Inflammatory macrophage treated with lipopolysaccharide for 1 hour (primary cell): ENCODE measurements at regions not wholly inside any gene's neighbourhood (a gene's known extent, or its start where the extent isn't known, plus 50 kb on each side); places are given as distances from the start of the nearest gene placed in this dataset.
"Not testable (repeated sequence)": the region's sequence is repeated elsewhere in the genome, so short reads cannot be mapped to it uniquely, and the experiment has no call there.

Experiments
- DNase-seq, 2 donors: peaks; one replicate each; pipeline ENCODE4 v3.0.0-alpha.2; 2020 to 2022

DNA sequence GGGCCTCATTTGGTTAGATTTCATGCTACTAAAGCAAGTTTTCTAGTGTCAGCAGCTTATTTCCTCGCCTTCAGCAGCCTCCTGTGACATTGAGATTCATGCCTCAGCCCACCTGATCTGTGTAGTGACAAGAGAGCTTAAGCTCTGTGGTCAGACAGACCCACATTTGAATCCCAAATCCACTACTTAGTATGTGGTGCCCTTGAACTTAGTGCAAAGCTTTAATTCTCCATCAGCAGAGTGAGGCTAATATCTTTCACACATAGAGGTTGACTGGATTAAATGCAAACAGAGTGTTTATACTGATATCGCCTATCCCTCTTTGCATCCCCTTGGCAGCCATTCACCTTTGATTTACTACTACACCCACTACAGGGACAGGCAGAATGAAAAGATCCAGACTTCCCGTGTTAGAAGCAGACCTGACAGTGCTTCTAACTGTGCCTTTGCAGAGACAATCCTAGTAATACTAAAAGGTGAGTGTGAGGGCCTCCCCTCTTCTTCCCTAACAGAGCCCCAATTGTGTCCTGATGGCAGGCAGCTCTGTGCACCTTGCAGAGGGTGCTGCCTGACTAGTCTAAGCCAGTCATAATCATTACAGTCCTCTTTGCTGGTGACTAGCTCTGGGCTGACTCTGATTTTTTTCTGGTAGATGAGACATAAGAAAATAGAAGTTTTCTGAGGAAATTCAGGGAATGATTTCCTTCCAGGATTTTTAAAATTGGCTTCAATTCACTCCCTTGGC lies 264.0 kb downstream of the CTH start:
- DNase-seq: no peak

DNA sequence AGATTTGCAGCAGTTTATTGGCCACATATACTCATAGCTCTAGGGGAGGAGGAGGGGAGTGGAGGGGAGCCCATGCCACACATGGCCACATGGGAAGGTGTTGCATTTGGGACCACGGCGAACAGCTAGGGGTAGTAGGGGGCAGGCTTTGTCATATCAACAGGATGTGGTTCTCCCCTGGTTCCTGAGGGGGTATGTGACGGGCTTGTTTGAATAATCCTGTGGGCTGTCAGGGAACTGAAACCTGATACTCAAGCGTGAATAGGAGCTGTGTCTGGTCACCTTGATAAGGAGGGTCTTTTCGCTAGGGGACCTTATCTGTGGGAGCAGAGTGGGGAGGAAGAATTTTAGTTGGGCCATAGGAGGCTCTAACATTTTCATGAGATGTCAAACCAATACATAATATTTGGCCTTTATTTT lies 264.7 kb downstream of the CTH start:
- DNase-seq: no peak

GRCh38 chr1:70685300-70686286 lies 274.5 kb downstream of the CTH start:
- peak; percentile 53 to 80 for DNase-seq

DNA sequence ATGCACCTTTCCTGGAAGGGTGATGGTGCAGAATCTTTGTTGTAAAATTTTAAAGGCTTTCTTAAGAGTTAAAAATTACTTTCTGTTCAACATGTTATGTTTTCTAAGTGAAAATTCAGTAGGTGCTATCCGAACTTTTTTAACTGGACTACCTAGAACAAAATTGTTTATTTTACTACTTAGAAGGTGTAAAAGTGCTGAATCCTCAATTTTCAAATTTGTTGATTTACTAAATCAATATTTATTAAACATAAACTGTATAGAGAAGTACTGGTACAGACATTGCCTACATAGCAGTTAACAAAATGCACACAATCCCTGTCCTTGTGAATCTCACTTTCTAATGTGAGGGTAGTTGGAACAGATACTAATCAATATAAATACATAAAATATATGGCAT lies 277.5 kb downstream of the CTH start:
- no peak for DNase-seq

DNA sequence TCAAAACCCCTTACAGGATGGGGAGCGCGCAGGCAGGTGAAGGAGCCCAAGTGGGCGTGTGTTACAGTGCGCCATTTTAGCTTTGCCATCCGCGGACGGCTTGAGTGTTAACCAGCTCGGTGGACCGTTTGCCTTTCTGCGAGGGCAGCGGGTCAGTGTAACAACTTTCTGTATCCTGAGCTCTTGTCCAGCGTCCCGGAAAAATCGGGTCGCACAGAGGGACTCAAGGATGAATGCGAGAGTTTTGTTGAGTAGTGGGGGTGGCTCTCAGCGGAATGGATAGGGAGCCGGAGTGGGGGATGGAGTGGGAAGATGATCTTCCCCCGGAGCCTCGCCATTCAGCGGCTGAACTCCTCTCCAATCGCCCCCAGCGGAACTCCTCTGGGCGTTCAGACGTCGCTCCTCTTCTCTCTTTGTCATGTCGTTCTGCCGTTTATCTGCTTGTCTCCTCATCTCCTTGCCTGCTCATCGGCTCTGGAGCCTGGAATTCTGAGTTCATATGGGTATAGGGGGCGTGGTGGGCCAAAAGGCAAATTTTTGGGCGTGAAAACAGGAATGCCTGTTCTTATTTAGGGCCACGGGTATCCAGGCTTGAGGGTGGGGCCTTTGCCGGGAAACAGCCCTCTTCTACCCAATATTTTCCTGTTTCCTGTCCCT lies 295.4 kb downstream of the CTH start:
- DNase-seq: no peak

GRCh38 chr1:70707214-70707613 lies 296.1 kb downstream of the CTH start:
- no peak for DNase-seq

GRCh38 chr1:70714149-70714548 lies 303.1 kb downstream of the CTH start:
- no peak for DNase-seq

DNA sequence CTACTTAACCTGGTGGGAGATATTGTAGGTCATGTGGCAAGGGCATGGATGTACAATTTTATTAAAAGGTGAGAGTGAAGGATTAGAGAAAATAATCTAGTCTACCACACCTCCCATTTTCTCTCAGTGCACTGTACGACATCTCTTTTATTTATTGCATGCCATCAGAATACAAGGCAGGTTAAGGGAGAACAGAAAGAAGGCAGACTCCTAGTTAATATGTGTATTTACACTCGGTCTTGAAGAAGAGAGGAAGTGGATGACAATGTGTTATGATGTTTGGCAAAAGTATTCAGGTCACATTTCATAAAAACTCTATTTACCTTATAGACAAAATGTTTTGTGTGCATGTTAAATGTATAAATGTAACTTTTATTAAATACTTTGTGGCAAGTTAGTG lies 306.1 kb downstream of the CTH start:
- no peak for DNase-seq

DNA sequence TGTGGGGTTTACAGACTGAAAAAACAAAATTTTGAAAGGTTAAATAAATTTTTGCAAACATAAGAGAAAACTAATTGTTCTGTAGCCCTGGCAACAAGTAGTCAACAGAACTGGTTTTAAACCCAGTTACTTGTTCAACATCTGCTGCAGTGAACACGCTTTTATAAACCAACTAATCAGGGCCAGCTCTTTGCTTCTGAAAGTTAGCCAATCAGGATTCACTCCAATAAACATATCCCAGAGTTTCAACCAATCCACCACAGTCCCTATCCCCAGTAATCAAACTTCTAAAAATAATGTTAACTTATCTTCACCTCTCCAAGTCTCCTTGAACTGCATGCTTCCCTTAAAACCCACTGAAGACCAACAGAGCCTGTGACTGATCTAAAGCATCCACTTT lies 306.6 kb downstream of the CTH start:
- DNase-seq: no peak

GRCh38 chr1:70718086-70718630 lies 307.1 kb downstream of the CTH start:
- no peak for DNase-seq

DNA sequence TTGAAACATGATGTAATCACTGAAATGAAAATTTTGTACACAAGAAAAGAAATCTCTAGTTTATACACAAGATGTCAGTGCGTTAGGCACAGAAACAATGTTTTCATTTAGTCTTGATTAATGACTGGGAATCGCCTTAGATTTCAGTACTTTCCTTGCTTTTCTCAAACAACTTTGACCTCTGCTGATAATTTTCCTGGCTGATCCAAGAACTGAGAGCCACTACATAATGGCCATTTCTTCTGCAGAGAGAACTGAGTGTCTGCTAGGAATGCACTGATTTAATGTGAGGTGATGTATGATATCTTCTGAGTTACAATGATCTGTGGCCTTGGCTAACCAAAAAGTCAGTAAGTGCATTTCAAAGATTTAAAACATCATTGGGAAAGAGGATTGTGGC lies 308.1 kb downstream of the CTH start:
- DNase-seq: no peak

DNA sequence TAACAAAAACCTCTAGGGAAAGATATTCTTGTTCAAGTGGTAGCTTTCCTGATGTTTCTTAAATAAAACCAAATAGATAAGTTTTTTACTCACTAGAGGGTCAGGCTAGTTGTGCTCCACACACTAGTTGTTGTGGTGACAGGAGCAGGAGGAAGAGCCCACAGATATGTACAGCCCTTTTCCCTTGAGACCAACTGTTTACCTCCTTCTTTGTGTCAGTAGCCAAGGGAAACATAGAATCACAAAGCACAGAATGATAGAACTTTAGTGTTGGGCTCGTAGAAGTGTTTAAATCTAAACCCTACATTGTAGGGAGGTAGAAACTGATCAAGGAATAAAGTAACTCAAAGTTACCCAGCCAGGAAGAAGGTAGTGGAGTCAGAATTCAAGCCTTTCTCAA lies 309.0 kb downstream of the CTH start:
- DNase-seq: no peak

DNA sequence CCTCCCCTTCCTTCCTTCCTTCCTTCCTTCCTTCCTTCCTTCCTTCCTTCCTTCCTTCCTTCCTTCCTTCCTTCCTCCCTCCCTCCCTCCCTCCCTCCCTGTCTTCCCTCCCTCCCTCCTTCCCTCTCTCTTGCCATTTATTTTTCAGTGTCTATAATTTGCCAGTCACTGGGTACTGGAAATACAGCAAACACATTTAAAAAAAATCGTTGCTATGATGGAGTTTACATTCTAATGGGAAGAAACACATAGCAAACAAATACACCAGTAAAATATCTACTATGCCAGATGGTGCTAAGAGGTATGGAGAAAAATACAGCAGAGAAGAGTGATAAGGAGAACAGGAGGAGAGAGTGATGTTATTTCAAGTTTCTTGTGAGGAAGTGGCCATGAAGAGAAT lies 309.5 kb downstream of the CTH start:
- DNase-seq: no peak

DNA sequence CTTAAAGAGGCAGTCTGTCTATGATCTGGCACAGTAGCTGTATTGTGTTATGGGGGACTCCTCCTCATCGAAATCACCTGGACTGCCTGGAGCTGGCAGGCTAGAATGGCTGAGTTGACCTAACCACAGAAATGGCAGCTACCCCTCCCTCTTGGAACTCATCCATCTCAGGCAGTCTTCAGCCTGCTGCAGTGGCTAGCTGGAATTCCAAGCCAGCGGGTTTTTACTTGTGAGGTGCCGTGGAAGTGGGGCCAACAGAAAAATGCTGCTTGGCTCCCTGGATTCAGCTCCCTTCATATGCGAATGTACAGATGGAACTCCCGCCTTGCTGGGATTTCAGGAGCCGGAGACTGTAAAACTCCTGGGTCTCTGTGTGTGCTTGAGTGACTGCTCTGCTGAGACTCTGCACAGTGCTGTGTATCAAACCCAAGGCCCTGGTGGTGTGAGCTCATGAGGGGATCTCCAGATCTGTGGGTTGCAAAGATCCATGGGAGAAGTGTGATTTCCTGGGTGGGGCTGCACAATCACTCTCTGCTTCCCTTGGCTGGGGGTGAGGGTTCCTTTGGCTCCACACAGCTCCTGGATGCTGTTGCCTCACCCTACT lies 316.9 kb downstream of the CTH start:
- no peak for DNase-seq

GRCh38 chr1:70736518-70736917 lies 311.1 kb downstream of the PTGER3 start:
- DNase-seq: not testable (repeated sequence)

DNA sequence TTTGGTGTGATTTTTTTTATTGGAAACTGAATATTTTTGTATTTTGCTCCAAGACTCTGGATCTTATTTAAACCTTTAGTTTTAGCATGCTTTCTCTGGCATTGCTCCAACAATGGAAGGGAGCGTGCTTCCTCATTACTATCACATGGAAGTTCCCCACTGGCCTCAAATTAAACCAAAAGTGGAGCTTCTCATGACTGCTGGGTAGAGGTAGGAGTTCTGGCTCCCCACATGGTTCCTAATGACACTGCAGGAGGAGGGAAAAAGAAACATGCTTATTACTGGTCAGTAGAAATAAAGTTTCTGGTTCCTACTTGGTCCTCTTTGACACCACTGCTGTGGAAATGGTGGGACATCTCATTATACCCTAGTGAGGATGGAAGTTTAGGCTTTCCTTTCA lies 310.5 kb downstream of the PTGER3 start:
- no peak for DNase-seq

GRCh38 chr1:70738624-70739023 lies 309.0 kb downstream of the PTGER3 start:
- DNase-seq: no peak

DNA sequence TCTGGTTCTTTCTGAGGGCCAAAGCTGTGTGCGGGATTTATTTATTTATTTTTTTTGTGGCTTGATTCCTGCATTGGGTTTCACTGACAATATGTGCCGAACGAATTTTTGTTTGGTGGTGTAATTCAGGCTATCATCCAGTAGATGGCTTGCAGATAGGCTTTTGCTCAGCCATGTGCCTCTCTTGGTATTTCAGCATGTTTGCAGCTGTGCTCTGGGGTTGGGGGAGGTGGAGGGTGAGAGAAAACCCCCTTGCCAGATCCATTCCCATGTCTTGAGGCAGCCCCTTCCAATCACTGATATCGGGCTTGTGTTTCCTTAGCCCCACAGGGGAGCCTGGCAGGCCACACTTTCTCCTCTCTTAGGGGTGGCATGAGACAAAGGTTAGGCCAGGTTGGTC lies 302.4 kb downstream of the PTGER3 start:
- DNase-seq: peak in 1 of 2 donors; percentile 14

DNA sequence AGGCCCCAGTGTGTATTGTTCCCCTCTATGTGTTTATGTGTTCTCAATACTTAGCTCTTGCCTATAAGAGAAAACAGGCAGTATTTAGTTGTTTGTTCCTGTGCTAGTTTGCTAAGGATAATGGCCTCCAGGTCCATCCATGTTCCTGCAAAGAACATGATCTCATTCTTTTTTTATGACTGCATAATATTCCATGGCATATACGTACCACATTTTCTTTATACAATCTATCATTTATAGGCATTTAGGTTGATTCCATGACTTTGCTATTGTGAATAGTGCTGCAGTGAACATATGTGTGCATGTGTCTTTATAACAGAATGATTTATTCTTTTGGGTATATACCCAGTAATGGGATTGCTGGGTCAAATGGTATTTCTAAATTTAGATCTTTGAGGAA lies 301.6 kb downstream of the PTGER3 start:
- DNase-seq: not testable (repeated sequence)

GRCh38 chr1:70747123-70747522 lies 300.5 kb downstream of the PTGER3 start:
- not testable (repeated sequence) for DNase-seq

GRCh38 chr1:70751676-70752287 lies 295.8 kb downstream of the PTGER3 start:
- DNase-seq: not testable (repeated sequence)

DNA sequence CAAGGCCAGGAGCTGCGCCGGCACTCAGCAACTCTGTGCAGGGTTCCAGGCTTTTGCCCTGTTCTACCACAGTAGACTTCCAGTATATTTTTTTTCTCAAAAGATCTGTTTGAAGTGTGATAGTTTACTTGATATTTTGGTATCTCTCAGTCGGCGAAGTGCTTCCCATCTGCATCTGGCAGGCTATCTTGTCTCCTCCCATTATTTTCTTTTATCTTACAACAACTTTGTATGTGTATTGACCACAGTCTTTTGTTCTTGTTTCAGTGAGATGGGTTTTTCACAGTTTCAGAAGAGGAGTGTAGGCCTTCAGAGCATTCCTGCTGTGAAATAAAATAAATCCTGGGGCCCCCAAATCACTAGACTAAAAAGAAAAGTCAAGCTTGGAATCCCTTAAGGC lies 292.9 kb downstream of the PTGER3 start:
- no peak for DNase-seq
